G401.6 (cell line): ENCODE measurements at regions not wholly inside any gene's neighbourhood (a gene's known extent, or its start where the extent isn't known, plus 50 kb on each side); places are given as distances from the start of the nearest gene placed in this dataset.

Experiments
- FAIRE-seq: peaks from 2 replicates; lab custom pipeline; 2012; peaks lifted over from hg19 to GRCh38; lab: Jason Lieb, UNC

DNA sequence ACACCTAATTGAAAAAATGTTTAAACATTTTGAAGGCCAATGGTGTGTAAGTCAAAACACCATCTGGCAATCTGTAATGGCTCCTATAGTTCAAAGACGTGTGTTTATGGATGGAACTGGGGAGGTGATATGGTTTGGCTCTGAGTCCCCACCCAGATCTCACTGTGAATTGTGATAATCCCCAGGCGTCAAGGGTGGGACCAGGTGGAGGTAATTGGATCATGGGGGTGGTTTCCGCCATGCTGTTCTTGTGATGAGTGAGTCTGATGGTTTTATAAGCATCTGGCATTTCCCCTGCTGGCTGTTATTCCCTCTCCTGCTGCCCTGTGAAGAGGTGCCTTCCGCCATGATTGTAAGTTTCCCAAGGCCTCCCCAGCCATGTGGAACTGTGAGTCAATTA is 52.2 kb downstream of the ADRA2C start:
- FAIRE-seq = no peak

DNA sequence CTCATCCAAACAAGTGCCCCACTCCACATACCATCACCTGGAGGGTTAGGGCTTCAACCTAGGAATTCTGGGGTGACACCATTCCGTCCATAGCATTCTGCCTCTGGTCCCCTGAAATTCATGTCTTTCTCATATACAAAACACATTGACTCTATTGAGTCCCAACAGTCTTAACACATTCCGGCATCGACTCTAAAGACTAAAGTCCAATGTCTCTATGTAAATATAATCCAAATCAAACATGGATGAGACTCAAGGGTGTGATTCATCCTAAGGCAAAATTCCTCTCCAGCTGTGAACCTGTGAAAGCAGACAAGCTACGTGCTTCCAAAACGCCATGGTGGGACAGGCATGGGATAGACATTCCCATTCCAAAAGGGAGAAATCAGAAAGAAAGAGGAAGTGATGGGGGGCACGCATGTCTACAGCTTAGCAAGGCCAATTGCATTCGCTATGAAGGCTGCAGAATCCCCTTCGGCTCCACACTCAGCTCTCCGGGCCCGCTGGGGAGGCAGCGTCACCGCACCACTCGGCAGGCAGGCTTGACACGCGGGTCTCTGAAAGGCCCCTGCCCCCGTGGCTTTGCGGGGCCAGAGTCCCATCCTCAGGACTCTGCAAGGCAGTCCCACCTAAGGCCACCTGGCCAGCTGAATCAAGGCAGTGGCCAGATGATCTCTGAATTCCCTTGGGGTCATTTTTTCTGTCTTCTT is 53.2 kb downstream of the ADRA2C start:
- FAIRE-seq = no peak

DNA sequence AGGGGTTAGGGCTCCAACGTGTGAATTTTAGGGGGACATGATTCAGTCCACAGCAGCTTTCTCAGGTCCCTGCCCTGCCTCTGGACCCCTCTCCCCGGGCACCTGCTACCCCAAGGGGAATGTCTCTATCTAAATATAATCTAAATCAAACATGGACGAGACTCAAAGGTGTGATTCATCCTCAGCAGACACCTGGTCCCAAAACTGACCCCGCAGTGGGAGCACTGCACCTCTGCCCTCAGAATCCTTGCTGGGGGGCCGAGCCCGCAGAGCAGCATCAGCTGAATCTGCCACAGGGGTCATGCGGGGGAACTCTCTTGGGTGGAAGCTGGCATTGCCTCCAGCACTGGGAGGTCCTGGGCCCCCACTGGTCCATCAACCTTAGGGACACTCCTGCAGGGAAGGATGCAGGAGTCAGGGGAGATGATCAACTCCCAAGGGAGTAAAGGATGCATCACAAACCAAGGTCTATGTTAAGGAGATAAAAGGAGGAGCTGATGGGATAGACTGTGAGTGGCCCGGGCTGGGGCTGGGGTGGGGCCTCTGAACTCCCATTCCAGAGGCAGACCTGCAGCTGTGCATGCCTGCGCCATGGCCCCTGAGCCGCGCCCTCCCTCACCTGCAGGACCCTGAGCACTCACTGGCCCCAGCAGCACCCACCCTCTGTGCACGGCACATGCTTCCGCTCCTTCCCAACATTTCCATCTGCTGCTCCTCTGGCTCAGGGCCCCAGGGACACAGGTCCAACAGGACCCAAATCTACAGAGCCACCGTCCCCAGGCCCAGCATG is 54.0 kb downstream of the ADRA2C start:
- FAIRE-seq = no peak

DNA sequence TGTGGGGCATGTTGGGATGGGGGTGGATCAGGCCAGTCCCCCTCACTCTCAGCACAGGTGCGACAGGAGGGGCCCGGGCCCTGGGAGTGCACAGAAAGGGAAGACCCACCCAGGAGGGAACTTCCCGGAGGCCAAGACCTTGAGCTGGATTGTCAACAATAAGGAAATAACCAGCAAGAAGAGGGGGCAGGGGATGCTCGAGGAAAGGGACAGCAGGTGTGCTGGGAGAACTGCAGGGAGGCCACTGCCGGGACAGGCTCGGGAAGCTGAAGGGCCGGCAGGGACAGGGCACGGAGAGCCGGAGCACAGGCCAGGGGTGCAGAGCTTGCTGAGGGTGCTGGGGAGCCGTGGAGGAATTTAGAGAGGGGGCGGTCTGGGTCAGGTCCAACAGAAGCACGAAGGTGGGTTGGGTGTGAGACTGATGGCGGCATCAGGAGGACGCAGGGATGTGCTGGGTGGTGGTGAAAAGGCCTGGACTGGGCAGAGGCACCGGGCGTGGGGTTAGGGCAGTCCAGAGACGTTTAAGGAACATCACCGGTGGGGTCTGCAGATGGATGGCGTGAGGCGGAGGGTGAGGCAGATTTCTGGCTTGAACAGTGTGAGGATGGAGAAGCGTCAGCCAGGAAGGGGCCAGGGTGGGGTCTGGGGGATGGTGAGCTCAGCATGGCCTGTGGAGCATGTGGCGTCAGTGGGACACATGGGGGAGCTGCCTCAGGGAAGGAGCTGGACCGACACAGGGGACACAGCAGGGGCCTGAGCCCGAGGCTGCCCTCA is 54.8 kb downstream of the ADRA2C start:
- no peak for FAIRE-seq

DNA sequence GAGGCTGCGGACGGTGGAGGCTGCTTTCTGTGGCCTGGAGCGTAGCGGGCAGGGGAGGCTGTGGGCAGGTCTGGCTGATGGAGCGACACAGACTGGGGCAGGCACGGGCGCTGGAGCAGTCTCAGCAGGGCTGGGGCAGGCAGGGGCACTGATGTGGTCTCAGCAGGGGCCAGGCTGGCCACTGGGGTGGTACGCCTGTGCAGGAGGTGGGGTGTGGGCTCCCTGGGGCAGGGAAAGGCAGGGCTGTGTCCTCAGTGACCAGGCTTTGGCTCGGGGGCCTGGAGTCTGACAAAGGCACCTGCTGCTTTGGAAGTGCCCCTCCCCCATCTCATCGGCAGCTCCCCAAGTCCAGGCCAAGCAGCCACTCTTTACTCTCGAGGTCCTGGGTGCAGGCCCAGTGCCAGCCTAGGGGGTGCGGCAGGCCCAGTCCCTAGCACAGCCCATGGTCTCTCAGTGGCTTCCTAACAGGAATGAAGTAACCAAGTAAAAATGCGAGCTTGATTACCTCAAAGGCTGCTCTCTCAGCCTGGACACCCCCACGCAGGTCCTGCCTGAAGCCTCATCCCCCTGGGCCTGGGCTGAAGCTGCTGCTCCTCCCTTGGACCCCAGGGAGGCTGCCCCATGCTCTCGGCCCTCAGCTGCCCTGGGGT is 55.5 kb downstream of the ADRA2C start:
- no peak for FAIRE-seq

DNA sequence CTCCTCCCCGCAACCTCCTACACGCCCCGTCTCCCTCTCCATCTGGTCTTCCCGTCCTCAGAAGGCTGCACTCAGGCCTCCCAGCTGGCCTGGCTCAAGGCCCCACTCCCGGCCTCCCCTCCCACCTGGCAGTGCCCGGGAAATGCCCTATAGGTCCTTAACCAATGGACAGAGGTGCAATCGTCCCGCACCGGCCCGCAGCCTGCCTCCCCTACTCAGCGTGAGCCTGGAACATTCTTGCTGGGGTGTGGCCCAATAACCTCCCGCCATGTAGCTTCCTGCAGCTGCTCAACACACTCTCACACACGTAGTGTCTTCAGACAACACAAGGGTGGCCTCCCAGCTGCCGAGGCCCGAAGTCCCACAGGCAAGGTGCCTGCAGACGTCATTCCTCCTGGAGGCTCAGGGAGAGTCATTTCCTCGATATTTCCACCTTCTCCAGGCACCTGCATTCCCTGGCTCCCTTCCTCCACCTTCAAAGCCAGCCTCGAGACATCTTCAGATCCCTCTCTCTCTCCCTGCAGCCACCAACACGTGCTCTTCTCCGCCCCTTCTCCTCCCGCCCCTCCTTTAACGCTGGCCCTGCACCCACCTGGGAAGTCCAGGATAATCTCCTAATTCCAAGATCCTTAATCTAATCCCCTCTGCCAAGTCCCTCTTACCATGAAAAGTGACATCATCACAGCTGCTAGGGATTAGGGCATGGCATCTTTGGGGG is 56.2 kb downstream of the ADRA2C start:
- FAIRE-seq = no peak

DNA sequence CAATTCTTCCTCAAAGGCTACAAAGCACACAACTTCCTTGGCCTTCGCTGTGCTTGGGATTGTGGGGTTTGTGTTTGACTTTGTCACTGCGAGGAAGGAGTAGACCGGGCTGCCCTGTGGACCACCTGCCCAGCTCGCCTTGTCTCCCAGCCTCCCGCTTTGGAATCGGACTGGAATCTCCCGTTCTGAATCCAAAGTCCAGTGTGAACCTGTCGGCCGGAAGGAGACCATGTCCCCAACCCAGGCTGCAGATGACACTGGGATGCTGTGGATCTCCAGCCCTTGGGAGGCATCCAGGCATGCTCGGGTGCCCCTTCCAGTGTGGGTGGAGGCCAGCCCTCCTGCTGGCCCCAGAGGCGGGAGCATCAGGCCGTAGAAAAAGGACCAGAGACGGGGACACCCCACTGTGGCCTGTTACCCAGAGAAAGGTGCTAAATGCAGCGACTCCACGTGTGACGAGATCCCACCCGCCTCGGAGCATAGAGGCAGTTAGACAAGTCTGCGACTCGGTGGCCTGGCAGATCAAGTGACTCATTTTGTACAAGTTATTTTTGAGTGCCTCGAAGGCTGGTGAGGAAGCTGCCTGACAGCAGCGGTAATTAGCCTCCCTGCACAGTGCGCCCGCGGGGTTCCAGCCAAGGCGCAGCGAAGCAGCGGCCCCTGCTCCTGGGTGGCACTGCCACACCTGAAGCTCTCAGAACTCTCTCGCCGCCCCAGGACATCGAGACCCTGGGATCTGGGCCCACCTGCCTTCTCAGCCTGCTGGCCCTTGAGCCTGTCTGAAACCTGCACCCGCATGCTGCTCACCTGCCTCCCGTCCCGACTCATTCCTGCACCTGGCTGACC is 57.5 kb downstream of the ADRA2C start:
- FAIRE-seq = no peak

GRCh38 chr4:3824521-3825270 is 58.5 kb downstream of the ADRA2C start:
- no peak for FAIRE-seq

- no peak for FAIRE-seq
Measured at GRCh38 chr4:3825530-3825929, 59.3 kb downstream of the ADRA2C start.

DNA sequence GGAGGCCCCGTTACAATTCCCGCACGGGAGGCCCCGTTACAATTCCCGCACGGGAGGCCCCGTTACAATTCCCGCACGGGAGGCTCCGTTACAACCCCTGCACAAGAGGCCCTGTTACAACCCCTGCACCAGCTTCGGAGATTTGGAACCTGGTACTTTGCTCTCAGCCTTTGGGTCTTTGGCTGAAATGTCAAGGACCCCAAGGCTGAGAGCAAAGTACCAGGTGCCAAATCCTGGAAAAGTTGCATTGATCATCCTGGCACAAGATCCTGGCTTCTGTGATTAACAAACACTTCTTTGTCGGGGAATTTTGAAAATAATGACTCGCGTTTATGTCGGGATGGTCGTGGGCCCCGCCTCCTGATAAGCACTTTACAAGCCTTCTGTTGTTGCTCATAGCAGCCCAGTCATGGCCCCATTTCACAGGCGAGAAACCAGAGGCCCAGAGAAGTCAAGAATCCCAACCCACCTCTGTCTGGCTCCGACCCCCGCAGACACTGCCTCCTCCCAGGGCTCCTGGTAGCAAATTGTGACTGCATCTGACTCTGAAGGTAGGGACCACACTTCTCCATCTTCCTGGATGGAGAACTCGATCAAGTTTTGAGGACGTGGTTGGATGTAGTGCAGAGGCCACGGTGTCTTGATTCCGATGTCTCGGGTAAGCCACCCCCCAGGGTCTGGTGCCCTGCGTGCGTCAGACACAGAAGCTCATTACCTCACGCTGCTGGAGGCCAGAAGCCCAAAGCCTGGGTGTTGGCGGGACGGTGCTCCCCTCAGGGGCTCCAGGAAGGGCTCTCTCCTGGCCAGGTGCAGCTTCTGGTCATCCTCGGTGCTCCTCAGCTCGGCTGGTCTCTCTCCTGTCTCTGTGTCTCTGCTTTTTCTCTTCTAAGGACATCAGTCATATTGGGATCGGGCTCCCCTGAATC is 60.3 kb downstream of the ADRA2C start:
- no peak for FAIRE-seq

- FAIRE-seq = no peak
Measured at GRCh38 chr4:3827616-3828492, 61.7 kb downstream of the ADRA2C start.

- FAIRE-seq = no peak
Measured at GRCh38 chr4:3828546-3828945, 62.4 kb downstream of the ADRA2C start.

GRCh38 chr4:3829211-3829955 is 63.2 kb downstream of the ADRA2C start:
- no peak for FAIRE-seq

DNA sequence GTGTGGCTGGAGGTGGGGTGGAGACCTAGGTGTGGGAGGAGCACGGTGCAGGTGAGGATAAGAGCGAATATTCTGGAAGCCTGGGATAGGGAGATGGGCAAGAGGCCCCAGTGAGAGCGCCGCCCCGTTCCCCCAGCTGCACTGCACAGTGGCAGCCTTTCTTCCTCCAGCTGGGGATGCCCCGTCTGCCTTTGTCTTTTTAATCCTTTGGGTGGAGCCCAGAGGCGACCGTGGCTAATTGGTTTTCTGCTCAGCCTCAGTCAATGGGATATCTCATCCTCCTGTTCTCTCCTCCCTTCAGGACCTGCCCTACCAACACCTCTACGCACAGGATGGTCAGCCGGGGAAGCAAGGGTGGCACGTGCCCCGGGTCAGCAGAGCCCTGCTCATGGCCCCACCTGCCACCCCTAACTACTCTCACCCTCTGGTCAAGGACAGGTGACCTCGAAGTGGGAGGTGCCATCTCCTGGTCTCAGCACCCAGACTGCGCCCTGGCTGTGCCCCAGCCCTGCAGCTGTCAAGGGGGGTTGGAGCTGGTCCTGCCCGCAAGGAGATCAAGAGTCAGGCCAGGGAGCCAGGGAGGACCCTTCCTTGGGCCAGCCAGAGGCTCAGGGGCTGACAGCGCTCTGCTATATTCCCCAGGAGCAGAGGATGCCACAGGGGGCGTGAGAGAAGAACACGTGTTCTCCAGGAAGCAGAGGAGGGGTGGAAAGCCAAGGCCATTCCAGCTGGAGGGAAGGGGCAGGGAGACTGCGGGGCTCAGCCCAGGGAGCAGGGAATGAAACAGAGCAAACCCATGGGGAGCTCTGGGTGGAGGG is 64.0 kb downstream of the ADRA2C start:
- no peak for FAIRE-seq

- FAIRE-seq = no peak
Measured at GRCh38 chr4:3830774-3831528, 64.8 kb downstream of the ADRA2C start.
